GM21723 (cell line): ENCODE measurements at regions not wholly inside any gene's neighbourhood (a gene's known extent, or its start where the extent isn't known, plus 50 kb on each side); places are given as distances from the start of the nearest gene placed in this dataset.
A peak's percentile ranks its signal among the peaks of the same experiment; 100 is the strongest.

ENCODE experiments used
- ATAC-seq: cut with Tn5 transposase; IDR thresholded peaks from one replicate; pipeline ENCODE4 v1.9.1; 2021; ENCODE audit warnings: mild to moderate bottlenecking, moderate library complexity; ENCODE audit not compliant: unreplicated experiment

DNA sequence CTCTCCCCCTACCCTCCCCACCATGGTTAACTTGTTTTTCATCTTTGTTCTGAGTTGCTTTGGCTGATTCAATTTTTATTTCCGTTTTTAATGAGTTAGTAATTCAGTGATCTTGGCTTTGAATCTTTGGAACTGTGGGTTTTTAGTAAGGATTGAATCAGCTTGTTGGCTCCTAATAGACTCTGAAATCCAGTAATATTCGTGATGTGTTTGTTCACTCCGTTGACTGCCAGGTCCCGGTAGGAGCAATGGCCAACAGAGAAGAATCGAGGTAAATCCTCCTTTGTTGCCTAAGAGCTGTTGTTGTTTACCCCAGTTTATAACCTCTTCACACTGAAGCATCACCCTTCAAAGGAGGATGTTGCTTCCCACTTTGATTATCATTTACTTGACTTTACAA lies 92.7 kb downstream of the PCSK1 start:
- ATAC-seq = no peak

- ATAC-seq = no peak
These were observed 93.2 kb downstream of the PCSK1 start for GRCh38 chr5:96339862-96340261.

GRCh38 chr5:96338624-96339415 lies 94.2 kb downstream of the PCSK1 start:
- ATAC-seq = no peak

DNA sequence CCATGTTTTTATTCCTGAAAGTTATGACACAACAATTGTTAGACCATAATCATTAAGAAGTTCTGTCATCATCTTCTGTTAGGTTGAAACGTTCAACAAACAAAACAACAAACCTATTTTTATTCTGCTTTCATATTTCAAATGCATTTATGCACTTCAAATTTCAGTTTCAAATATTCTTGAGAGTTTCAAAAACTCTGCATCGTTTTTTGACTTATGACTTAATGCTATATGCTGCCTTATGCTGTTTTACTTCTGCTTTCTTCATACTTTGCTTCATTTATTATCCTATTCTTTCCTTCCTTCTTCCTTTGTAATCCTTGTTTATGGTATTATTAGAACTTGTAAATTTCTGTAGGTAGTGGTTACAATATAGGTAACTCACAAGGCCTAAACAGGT lies 95.0 kb downstream of the PCSK1 start:
- ATAC-seq = peak; percentile 76

- ATAC-seq = no peak
These were observed 95.8 kb downstream of the PCSK1 start for GRCh38 chr5:96337048-96337781.

DNA sequence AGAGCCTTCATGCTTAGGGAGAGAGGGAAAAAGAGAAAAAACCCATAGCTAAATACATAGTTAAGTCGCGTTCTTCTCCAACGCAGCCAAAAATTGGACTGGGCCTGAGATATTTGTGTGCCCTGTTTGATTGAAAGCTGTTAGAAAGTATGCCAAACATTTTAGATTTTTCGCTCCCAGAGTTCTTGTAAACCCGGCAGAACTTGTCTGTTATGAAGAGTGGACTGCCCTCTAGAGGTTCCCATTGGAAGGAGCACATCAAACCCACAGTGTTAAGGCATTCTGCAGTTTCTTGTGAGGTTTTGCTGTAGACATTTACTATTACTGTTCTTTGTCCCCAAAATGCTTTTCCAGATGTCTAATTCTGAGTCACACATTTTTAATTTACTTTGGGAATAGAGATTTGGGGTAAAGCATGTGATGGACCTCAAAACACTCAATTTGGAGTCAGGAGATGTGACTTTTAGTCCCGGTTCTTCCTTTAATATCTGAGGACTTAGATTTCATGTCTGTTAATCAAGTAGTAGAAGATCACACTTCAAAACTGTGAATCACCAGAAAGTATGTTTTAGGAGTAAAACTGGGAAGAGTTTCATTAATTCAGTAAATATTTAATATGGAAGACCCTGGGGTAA lies 96.6 kb downstream of the PCSK1 start:
- peak; percentile 58 for ATAC-seq

DNA sequence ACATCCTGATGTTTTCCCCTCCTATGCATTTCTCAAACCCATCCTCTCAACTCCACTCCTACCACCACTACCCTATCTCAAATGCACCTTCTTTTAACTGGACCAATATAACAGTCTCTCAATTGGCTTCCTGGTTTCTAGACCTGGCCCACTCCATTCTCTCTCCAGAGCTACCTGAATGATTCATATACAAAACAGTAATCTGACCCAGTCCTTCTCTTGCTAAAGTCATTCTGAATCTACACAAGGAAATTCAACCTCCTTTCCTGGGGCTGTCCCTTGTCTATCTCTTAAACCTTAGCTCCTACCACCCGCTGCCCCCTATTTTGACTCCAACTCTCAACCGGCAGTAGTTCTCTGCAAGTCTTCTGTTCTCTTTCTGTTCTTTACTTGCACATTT lies 97.2 kb downstream of the PCSK1 start:
- no peak for ATAC-seq

- ATAC-seq = no peak
These were observed 99.7 kb downstream of the PCSK1 start for GRCh38 chr5:96333391-96333790.

DNA sequence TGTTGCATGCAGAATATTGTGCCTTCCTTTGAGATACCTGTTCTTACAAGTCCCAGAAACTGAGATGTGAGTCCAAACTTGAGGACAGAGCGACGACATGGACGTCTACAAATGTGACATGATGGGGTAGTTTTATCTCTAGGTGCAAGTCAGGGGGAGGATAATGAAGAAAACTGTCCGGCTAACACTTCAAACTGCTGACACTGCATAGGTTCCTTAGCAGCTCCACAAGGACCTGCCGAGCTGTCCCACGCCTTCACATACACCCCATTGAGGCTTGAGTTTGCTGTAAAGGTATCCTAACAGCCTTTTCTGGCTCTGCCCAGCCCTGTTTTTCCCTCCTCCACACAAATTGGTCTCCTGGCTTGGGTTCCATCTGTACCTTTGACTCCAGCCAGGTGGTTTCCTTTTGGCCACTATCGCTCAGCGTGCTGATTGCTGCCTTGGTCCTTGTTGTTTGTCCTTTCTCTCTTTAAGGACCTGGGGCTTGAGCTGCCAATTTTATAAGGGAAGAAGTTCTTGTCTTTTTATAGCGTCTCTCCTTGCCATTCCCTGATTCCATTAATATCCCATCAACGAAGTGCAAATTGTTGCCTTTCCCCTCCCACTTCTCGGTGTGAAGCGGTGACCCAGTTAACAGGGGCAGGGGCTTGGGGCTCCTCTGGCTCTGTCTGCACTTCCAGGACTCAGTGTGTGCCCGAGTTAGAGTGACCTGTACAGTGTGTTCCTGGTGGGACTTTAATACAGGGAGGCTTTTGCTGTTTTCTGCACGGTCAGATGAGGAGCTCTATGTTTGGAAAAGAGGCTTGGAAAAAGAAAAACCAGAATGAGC lies 100.3 kb downstream of the PCSK1 start:
- no peak for ATAC-seq

DNA sequence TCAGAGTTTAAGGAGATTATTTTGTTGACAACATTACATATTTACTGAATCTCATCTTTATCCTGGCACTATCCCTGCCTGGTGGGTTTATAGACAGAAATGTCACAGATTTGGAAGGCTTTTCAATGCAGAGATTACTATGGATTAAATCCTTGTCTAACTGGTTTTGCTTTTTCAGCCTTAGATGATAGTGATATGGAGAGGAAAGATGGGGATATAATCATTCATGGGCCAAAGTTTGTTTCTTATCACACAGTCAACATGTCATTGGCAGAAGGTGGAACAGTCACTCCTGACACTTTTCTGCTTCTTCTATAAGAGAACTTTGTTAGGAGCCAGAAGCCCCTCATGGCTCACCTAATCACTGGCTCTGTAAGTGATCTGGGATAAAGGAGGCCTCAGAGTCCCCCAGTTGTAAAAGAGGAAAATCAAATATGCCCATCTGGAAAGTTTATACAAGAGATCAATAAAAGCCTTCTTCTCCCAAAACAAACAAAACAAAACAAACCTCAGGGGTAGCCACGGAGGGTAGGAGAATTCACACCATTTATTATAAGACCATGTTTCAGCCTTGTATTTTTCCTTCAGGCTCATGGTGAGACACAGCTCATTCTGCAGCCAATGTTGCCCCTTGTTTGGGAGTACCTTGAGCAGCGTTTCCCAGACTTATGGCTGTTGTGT lies 101.2 kb downstream of the PCSK1 start:
- ATAC-seq = no peak

- no peak for ATAC-seq
These were observed 101.8 kb downstream of the PCSK1 start for GRCh38 chr5:96331210-96331609.

- no peak for ATAC-seq
These were observed 102.4 kb downstream of the PCSK1 start for GRCh38 chr5:96330530-96331140.

DNA sequence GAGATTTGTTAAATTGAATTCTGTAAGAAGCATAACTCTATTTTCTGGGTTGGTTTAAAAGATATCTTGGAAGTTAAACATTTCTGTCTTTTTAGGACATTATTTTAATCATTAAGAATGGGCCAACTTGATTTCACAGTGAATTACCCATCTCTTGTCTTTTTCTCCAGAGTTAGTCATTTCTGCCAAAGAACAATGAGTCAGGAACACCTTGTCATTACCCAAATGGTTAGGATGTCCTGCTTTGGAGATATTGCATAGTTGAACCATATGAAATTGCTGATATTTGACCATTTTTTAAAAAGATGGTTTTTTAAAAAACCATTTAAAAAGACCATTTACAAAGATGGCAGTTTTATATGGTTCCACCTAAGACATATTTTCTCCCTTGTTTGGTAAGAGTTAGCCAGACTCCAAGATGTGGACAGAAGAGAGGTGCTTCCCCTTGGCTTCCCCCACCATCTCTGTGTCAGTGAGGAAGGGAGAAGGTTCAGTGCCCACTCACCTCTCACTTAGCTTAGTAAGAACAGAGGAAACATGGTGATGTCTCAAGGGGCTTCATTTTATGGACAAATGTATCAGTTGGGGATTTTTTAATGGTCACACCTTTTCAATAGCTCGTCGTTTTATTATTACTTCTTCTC lies 103.0 kb downstream of the PCSK1 start:
- no peak for ATAC-seq

DNA sequence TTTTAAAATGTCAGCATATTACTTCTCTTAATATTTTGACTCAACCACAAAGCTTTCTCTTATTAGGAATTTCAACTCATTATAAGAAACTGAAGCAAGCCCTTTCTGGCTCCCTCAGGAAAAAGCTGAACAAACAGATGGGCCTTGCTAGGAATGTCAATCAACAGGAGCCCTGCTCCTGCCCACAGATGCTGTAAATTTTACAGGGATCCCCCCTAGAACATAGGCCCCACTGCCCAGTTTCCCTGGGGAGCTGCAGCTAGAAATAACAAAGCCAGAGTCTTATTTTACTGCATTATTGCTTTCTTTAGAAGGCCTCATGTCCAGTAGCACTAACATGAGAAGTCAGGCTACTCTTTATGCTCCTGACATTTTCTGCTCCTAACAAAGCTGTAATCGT lies 103.8 kb downstream of the PCSK1 start:
- no peak for ATAC-seq

- no peak for ATAC-seq
These were observed 105.3 kb downstream of the PCSK1 start for GRCh38 chr5:96327722-96328121.

DNA sequence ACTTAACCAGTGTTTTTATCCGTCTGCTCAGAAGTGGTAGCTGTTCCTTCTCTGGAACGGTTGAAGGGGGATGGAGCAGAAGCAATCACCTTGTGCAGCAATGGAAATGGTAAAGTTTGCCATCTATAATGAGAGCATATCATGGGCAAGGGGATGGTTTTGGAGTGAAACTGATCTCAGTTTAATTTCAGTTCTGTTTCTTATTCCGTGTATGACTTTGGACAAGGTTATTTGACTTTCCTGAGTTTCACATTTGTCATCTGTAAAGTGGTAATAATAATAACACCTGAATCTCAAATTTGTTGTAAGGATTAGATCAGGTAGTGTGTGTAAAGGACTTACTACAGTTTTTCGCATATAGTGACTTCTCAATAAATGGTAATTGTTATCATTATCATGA lies 106.1 kb downstream of the PCSK1 start:
- peak; percentile 91 for ATAC-seq

GRCh38 chr5:96324708-96325107 lies 108.3 kb downstream of the PCSK1 start:
- no peak for ATAC-seq

GRCh38 chr5:96322865-96323264 lies 110.2 kb downstream of the PCSK1 start:
- ATAC-seq = no peak

DNA sequence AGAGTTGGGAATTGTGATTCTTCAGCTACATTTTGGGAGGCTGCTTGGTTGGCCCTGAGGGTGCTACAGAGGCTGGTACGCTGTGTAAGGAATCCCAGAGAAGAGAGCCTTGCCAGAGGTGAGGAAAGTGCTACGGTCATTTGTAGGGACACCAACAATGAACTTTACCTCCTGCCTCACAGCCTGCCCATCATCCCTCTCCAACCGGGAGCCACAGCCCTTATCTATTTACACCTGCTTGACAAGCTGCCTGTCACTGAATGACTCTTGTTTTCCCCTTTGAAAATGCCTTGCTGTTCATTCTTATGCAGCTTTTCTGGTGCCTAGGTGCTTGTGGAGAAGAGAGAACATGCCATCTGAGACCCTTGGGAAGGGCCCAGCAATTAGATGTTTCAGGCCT lies 110.8 kb downstream of the PCSK1 start:
- ATAC-seq = no peak

DNA sequence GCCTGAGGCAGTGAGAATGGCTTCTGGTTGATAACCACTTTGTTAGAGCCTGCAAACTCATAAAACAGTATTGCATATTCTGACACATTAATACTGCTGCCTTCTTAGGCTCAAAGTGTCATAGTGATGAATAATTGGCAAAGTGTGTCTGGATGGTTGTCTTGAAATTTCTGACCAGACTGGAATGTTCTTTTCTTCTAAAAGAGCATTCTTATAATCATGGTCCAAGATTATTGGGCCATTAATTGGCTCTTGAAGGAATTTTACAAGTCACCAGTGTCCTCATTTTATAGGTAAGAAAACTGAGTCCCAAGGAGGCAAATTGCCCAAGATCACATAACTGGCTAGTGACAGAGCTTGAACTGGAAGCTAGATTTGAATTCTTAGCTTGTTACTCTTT lies 111.7 kb downstream of the PCSK1 start:
- no peak for ATAC-seq
